Mesenchymal stem cell (in vitro differentiated cells and primary cell): ENCODE measurements at regions not wholly inside any gene's neighbourhood (a gene's known extent, or its start where the extent isn't known, plus 50 kb on each side); places are given as distances from the start of the nearest gene placed in this dataset.
A peak's percentile ranks its signal among the peaks of the same experiment; 100 is the strongest.
"Not testable (repeated sequence)": the region's sequence is repeated elsewhere in the genome, so short reads cannot be mapped to it uniquely, and the experiment has no call there.

Source experiments
- DNase-seq: peaks from one replicate; pipeline ENCODE4 v3.0.0-alpha.2; 2013
- H2AFZ ChIP-seq: one replicate; pipeline ENCODE4 v1.6.1; 2013; ENCODE audit warnings: low read depth, mild to moderate bottlenecking, control low read depth, inconsistent platforms, low read length, moderate library complexity
- H2AK5ac ChIP-seq: 2 replicates; pipeline ENCODE4 v1.6.1; 2013; ENCODE audit warnings: low read length, moderate library complexity, mild to moderate bottlenecking, inconsistent platforms; ENCODE audit not compliant: severe bottlenecking
- H2BK120ac ChIP-seq: one replicate; pipeline ENCODE4 v1.6.1; 2013; ENCODE audit warnings: low read depth, mild to moderate bottlenecking, inconsistent platforms, low read length, moderate library complexity
- H2BK12ac ChIP-seq, 2 experiments: one replicate each; pipeline ENCODE4 v1.6.1; 2013; ENCODE audit warnings: inconsistent platforms in 2 of 2, low read length in 2 of 2, mild to moderate bottlenecking in 2 of 2, moderate library complexity in 2 of 2, control low read depth in 1 of 2
- H2BK15ac ChIP-seq: one replicate; pipeline ENCODE4 v1.6.1; 2013; ENCODE audit warnings: mild to moderate bottlenecking, low read depth, inconsistent platforms; ENCODE audit not compliant: poor library complexity, severe bottlenecking
- H2BK5ac ChIP-seq: 2 replicates; pipeline ENCODE4 v1.6.1; 2013; ENCODE audit warnings: low read depth, mild to moderate bottlenecking, low read length, control low read depth, inconsistent platforms; ENCODE audit not compliant: poor library complexity, severe bottlenecking
- H3K14ac ChIP-seq, 2 experiments: one replicate each; pipeline ENCODE4 v1.6.1; 2013; ENCODE audit warnings: inconsistent platforms in 2 of 2, low read length in 2 of 2, control low read depth in 1 of 2, mild to moderate bottlenecking in 1 of 2, moderate library complexity in 1 of 2
- H3K18ac ChIP-seq, 2 experiments: one replicate each; pipeline ENCODE4 v1.6.1; 2013; ENCODE audit warnings: inconsistent platforms in 2 of 2, low read length in 2 of 2, control low read depth in 1 of 2, low read depth in 1 of 2, mild to moderate bottlenecking in 1 of 2
- H3K23ac ChIP-seq, 2 experiments: one replicate each; pipeline ENCODE4 v1.6.1; 2013; ENCODE audit warnings: inconsistent platforms in 2 of 2, low read length in 2 of 2, mild to moderate bottlenecking in 2 of 2, moderate library complexity in 2 of 2, control low read depth in 1 of 2
- H3K27ac ChIP-seq: 2 replicates; pipeline ENCODE4 v1.5.1; 2013; ENCODE audit warnings: mild to moderate bottlenecking, moderate library complexity, low read length, control low read depth, inconsistent platforms; ENCODE audit not compliant: poor library complexity, severe bottlenecking
- H3K27me3 ChIP-seq, 2 experiments: 2 replicates each; pipeline versions ENCODE4 v1.6.1 to v1.7.0; 2013; ENCODE audit warnings: low read length in 2 of 2, mild to moderate bottlenecking in 2 of 2, moderate library complexity in 2 of 2, control low read depth in 1 of 2, inconsistent platforms in 1 of 2; ENCODE audit not compliant: control insufficient read depth in 1 of 2, insufficient read depth in 1 of 2
- H3K36me3 ChIP-seq, 2 experiments: 2 replicates each; pipeline versions ENCODE4 v1.6.1 to v1.7.0; 2013; ENCODE audit warnings: low read length in 2 of 2, control low read depth in 1 of 2, inconsistent platforms in 1 of 2, low read depth in 1 of 2, mild to moderate bottlenecking in 1 of 2; ENCODE audit not compliant: insufficient read depth in 2 of 2, control insufficient read depth in 1 of 2
- H3K4ac ChIP-seq, 2 experiments: one replicate each; pipeline ENCODE4 v1.6.1; 2013; ENCODE audit warnings: inconsistent platforms in 2 of 2, low read length in 2 of 2, mild to moderate bottlenecking in 2 of 2, moderate library complexity in 2 of 2, control low read depth in 1 of 2, low read depth in 1 of 2
- H3K4me1 ChIP-seq: 2 replicates; pipeline ENCODE4 v1.6.1; 2013; ENCODE audit warnings: low read depth, low read length, control low read depth; ENCODE audit not compliant: control insufficient read depth, insufficient read depth
- H3K4me2 ChIP-seq: 2 replicates; pipeline ENCODE4 v1.6.1; 2013; ENCODE audit warnings: low read length, mild to moderate bottlenecking, inconsistent platforms; ENCODE audit not compliant: poor library complexity, severe bottlenecking
- H3K4me3 ChIP-seq, 2 experiments: 2 replicates each; pipeline versions ENCODE4 v1.5.1 to v1.7.0; 2013; ENCODE audit warnings: low read length in 2 of 2, mild to moderate bottlenecking in 2 of 2, control low read depth in 1 of 2, low read depth in 1 of 2; ENCODE audit not compliant: insufficient read depth in 1 of 2
- H3K79me1 ChIP-seq: replicated peaks from 2 replicates; pipeline ENCODE4 v1.6.1; 2013; ENCODE audit warnings: mild to moderate bottlenecking, control low read depth, low read length, inconsistent platforms; ENCODE audit not compliant: poor library complexity, severe bottlenecking
- H3K9ac ChIP-seq: 2 replicates; pipeline ENCODE4 v1.7.0; 2013; ENCODE audit warnings: mild to moderate bottlenecking, low read length, moderate library complexity
- H3K9me3 ChIP-seq: 2 replicates; pipeline ENCODE4 v1.7.0; 2013; ENCODE audit warnings: mild to moderate bottlenecking, low read length; ENCODE audit not compliant: control insufficient read depth
- H4K8ac ChIP-seq: one replicate; pipeline ENCODE4 v1.6.1; 2013; ENCODE audit warnings: inconsistent platforms, mild to moderate bottlenecking, low read length, moderate library complexity
- H4K91ac ChIP-seq: one replicate; pipeline ENCODE4 v1.6.1; 2013; ENCODE audit warnings: mild to moderate bottlenecking, low read length, inconsistent platforms
- WGBS: methylation state at CpG from one replicate; pipeline ENCODE4 v1.1.7; 2013; ENCODE audit warnings: mixed read lengths; 5-methylcytosine and 5-hydroxymethylcytosine counted together

- H4K91ac ChIP-seq: no peak overlapping the region
- H2BK120ac ChIP-seq: no peak overlapping the region
- 60% methylated on average over 3 of the region's 4 CpGs for WGBS
- H3K4me2 ChIP-seq: no peak overlapping the region
- no peak overlapping the region for H3K14ac ChIP-seq
- no peaks in the 10 kb centered on the region for H3K79me1 ChIP-seq
- no peak overlapping the region for H3K23ac ChIP-seq
- H3K9me3 ChIP-seq: peaks cover 52% of the 10 kb centered on the region
- no peak overlapping the region for H2AK5ac ChIP-seq
- no peak overlapping the region for H3K4ac ChIP-seq
- no peak overlapping the region for H3K4me3 ChIP-seq
- H2BK12ac ChIP-seq: no peak overlapping the region
- no peak overlapping the region for H4K8ac ChIP-seq
- no peak overlapping the region for H3K18ac ChIP-seq
- DNase-seq: peak; percentile 1
- no peaks in the 10 kb centered on the region for H3K27me3 ChIP-seq
- H2BK5ac ChIP-seq: no peak overlapping the region
- H3K9ac ChIP-seq: no peak overlapping the region
- H3K36me3 ChIP-seq: no peaks in the 10 kb centered on the region
- H3K4me1 ChIP-seq: no peaks in the 10 kb centered on the region
- H3K27ac ChIP-seq: no peak overlapping the region
- no peak overlapping the region for H2AFZ ChIP-seq
- H2BK15ac ChIP-seq: no peak overlapping the region
Measured at GRCh38 chr10:9853405-9854355, 1164.0 kb upstream of the CELF2 start.

DNA sequence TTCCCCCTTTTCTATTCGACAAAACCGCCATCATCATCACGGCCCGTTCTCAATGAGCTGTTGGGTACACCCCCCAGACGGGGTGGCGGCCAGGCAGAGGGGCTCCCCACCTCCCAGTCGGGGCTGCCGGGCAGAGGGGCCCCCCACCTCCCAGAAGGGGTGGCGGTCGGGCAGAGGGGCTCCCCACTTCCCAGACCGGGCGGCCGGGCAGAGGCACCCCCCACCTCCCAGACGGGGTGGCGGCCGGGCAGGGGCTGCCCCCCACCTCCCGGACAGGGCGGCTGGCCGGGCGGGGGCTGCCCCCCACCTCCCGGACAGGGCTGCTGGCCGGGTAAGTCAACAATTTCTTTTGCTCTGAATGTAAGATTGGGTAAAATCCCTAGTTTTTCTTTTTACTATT, 1162.2 kb upstream of the CELF2 start:
- H2BK120ac ChIP-seq, H3K4me1 ChIP-seq, H3K14ac ChIP-seq, H2BK12ac ChIP-seq, H3K4me2 ChIP-seq, H3K27me3 ChIP-seq, H3K36me3 ChIP-seq, H3K27ac ChIP-seq, H4K91ac ChIP-seq, DNase-seq, H3K79me1 ChIP-seq, H2AK5ac ChIP-seq, H2BK15ac ChIP-seq, H2BK5ac ChIP-seq, H3K18ac ChIP-seq, H4K8ac ChIP-seq, H3K4ac ChIP-seq, H3K9ac ChIP-seq, H2AFZ ChIP-seq, H3K4me3 ChIP-seq, H3K23ac ChIP-seq: not testable (repeated sequence)
- 89% methylated on average over 17 of the region's 22 CpGs for WGBS
- peaks cover 40% of the 10 kb centered on the region for H3K9me3 ChIP-seq

DNA sequence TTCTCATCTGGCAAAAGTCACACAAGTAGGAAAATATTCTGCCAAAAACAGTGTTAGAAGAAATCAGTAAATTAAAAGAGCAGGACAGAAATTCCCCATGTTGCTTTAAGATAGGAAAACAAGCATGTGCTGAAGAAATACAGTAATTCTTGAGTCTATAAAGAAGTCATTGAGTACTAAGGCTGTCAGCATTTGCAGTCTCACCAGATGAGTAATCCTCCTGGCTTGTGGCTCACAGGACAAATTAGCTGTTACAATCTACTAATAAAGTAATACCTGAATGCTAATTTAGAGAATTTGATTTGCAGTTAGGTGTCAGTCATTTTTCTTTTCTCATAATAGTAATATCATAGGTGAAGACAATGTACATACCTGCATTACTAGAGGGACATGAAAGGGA, 1158.9 kb upstream of the CELF2 start:
- no peak for DNase-seq
- H2BK12ac ChIP-seq: no peak overlapping the region
- no peak overlapping the region for H3K4me2 ChIP-seq
- H3K18ac ChIP-seq: no peak overlapping the region
- H3K27ac ChIP-seq: no peak overlapping the region
- no peak overlapping the region for H3K14ac ChIP-seq
- no peaks in the 10 kb centered on the region for H3K27me3 ChIP-seq
- no peak overlapping the region for H3K4ac ChIP-seq
- no peaks in the 10 kb centered on the region for H3K36me3 ChIP-seq
- H3K79me1 ChIP-seq: no peaks in the 10 kb centered on the region
- H4K8ac ChIP-seq: no peak overlapping the region
- H4K91ac ChIP-seq: no peak overlapping the region
- H3K9ac ChIP-seq: no peak overlapping the region
- no peak overlapping the region for H2AK5ac ChIP-seq
- peaks cover 9% of the 10 kb centered on the region for H3K9me3 ChIP-seq
- no peak overlapping the region for H2AFZ ChIP-seq
- no peak overlapping the region for H3K4me3 ChIP-seq
- H2BK120ac ChIP-seq: no peak overlapping the region
- H3K4me1 ChIP-seq: no peaks in the 10 kb centered on the region
- no peak overlapping the region for H3K23ac ChIP-seq
- H2BK15ac ChIP-seq: no peak overlapping the region
- no peak overlapping the region for H2BK5ac ChIP-seq

- no peak overlapping the region for H4K8ac ChIP-seq
- no peak overlapping the region for H3K23ac ChIP-seq
- no peak overlapping the region for H3K14ac ChIP-seq
- H3K9me3 ChIP-seq: peaks cover 4% of the 10 kb centered on the region
- no peak overlapping the region for H3K18ac ChIP-seq
- H4K91ac ChIP-seq: no peak overlapping the region
- no peak overlapping the region for H2AFZ ChIP-seq
- no peaks in the 10 kb centered on the region for H3K36me3 ChIP-seq
- no peak overlapping the region for H3K4me2 ChIP-seq
- H3K4ac ChIP-seq: no peak overlapping the region
- H2BK5ac ChIP-seq: no peak overlapping the region
- no peak overlapping the region for H3K9ac ChIP-seq
- H2BK120ac ChIP-seq: no peak overlapping the region
- no peaks in the 10 kb centered on the region for H3K27me3 ChIP-seq
- no peaks in the 10 kb centered on the region for H3K4me1 ChIP-seq
- DNase-seq: no peak
- no peak overlapping the region for H2BK15ac ChIP-seq
- H3K4me3 ChIP-seq: no peak overlapping the region
- H2AK5ac ChIP-seq: no peak overlapping the region
- no peak overlapping the region for H3K27ac ChIP-seq
- no peaks in the 10 kb centered on the region for H3K79me1 ChIP-seq
- H2BK12ac ChIP-seq: no peak overlapping the region
Measured at GRCh38 chr10:9860045-9860444, 1157.6 kb upstream of the CELF2 start.
